Liver (tissue), 8 donors: ENCODE measurements at regions not wholly inside any gene's neighbourhood (a gene's known extent, or its start where the extent isn't known, plus 50 kb on each side); places are given as distances from the start of the nearest gene placed in this dataset.

ENCODE experiments used
- DNase-seq: peaks from one replicate; pipeline ENCODE4 v3.0.0-alpha.2; 2017; ENCODE audit warnings: low spot score
- H3K27ac ChIP-seq, 2 donors: one replicate each; pipeline ENCODE4 v1.7.0; 2013; ENCODE audit warnings: inconsistent platforms in 2 of 2, low read length in 2 of 2, control low read depth in 1 of 2, low read depth in 1 of 2, mild to moderate bottlenecking in 1 of 2
- H3K27me3 ChIP-seq, 4 donors: one replicate each; pipeline versions ENCODE4 v1.6.1 to v1.7.0; 2013; ENCODE audit warnings: low read length in 3 of 4, inconsistent platforms in 1 of 4, mild to moderate bottlenecking in 1 of 4, moderate library complexity in 1 of 4; ENCODE audit not compliant: control insufficient read depth in 4 of 4, insufficient read depth in 4 of 4
- H3K36me3 ChIP-seq, 4 donors: one replicate each; pipeline versions ENCODE4 v1.6.1 to v1.7.0; 2013; ENCODE audit warnings: low read length in 3 of 4, mild to moderate bottlenecking in 3 of 4, low read depth in 1 of 4, moderate library complexity in 1 of 4; ENCODE audit not compliant: control insufficient read depth in 4 of 4, insufficient read depth in 3 of 4
- H3K4me1 ChIP-seq, 4 donors: one replicate each; pipeline versions ENCODE4 v1.6.1 to v1.7.0; 2013; ENCODE audit warnings: low read length in 3 of 4, mild to moderate bottlenecking in 3 of 4, moderate library complexity in 1 of 4; ENCODE audit not compliant: control insufficient read depth in 4 of 4, insufficient read depth in 4 of 4
- H3K4me3 ChIP-seq, 3 donors: one replicate each; pipeline versions ENCODE4 v1.6.1 to v1.7.0; 2013; ENCODE audit warnings: low read length in 3 of 3, control low read depth in 1 of 3, low read depth in 1 of 3, mild to moderate bottlenecking in 1 of 3
- H3K9ac ChIP-seq, 2 donors: one replicate each; pipeline ENCODE4 v1.7.0; 2013; ENCODE audit warnings: low read length in 2 of 2, mild to moderate bottlenecking in 2 of 2, moderate library complexity in 2 of 2, control low read depth in 1 of 2, low read depth in 1 of 2
- H3K9me3 ChIP-seq, 4 donors: one replicate each; pipeline versions ENCODE4 v1.6.1 to v1.7.0; 2013; ENCODE audit warnings: low read length in 3 of 4; ENCODE audit not compliant: control insufficient read depth in 4 of 4
- FOXA1 ChIP-seq: IDR thresholded peaks from 2 replicates; pipeline ENCODE4 v1.6.1; 2016; ENCODE audit warnings: antibody characterized with exemption
- FOXA2 ChIP-seq: IDR thresholded peaks from 2 replicates; pipeline ENCODE4 v1.6.1; 2016; ENCODE audit warnings: antibody characterized with exemption
- GABPA ChIP-seq, 2 donors: IDR thresholded peaks in 1 of 2; conservative IDR thresholded peaks in 1 of 2; 2 replicates each; pipeline ENCODE4 v1.6.1; 2016; ENCODE audit warnings: antibody characterized with exemption in 2 of 2, mild to moderate bottlenecking in 1 of 2, moderate library complexity in 1 of 2
- HNF4A ChIP-seq, 2 donors: conservative IDR thresholded peaks; 2 replicates each; pipeline ENCODE4 v1.6.1; 2016; ENCODE audit warnings: antibody characterized with exemption in 2 of 2, mild to moderate bottlenecking in 2 of 2
- RXRA ChIP-seq, 2 donors: IDR thresholded peaks; 2 replicates each; pipeline ENCODE4 v1.6.1; 2017 to 2018; ENCODE audit warnings: antibody characterized with exemption in 2 of 2, mild to moderate bottlenecking in 1 of 2
- SP1 ChIP-seq: IDR thresholded peaks from 2 replicates; pipeline ENCODE4 v1.6.1; 2018; ENCODE audit warnings: antibody characterized with exemption, mild to moderate bottlenecking
- TAF1 ChIP-seq: conservative IDR thresholded peaks from 2 replicates; pipeline ENCODE4 v1.6.1; 2016; ENCODE audit warnings: antibody characterized with exemption, mild to moderate bottlenecking
- WGBS: extraction: QIAGEN DNeasy Blood & Tissue Kit; methylation state at CpG from one replicate; pipeline ENCODE4 v1.1.7; 2013; 5-methylcytosine and 5-hydroxymethylcytosine counted together
- TF ChIP-seq, protein P1 (sequence below): IDR thresholded peaks from 2 replicates; pipeline ENCODE4 v1.6.1; 2016; ENCODE audit warnings: antibody characterized with exemption, mild to moderate bottlenecking
- TF ChIP-seq, protein P2 (sequence below): fragments of 150-350 bp; IDR thresholded peaks from 2 replicates; pipeline ENCODE4 v1.5.1; 2017; ENCODE audit warnings: improper control_type of control experiment, low read depth, low read length; ENCODE audit not compliant: missing input control
- TF ChIP-seq, protein P3 (sequence below): IDR thresholded peaks from 2 replicates; pipeline ENCODE4 v1.6.1; 2016; ENCODE audit warnings: antibody characterized with exemption
- TF ChIP-seq, protein P4 (sequence below): IDR thresholded peaks from 2 replicates; pipeline ENCODE4 v1.6.1; 2016; ENCODE audit warnings: antibody characterized with exemption
- TF ChIP-seq, protein P5 (sequence below): IDR thresholded peaks from 2 replicates; pipeline ENCODE4 v1.6.1; 2016; ENCODE audit warnings: antibody characterized with exemption
- donor health status: healthy.
- donor health status: healthy.
- donor health status: healthy.
- donor health status: healthy.
- donor health status: healthy.

DNA sequence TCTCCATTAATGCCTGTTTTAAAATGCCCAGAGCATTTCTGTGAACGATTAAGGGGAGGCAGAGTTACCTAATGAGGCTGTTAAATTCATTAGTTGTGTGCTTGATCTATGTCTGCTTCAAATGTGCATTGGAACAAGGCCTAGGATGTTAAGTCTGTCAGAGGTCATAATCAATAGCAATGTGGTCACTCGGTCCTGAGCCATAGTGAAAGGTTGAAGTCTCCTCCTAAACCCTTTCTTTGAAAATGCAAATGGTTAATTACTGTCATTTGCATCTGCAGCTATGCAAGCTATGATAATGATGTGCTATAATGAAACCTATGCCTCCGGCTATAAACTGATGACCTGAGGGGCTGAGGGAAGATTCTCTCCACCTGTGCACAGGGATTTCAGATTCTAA lies 114.2 kb upstream of the NR5A2 start:
- H3K4me3 ChIP-seq = no peak overlapping the region
- H3K4me1 ChIP-seq = peaks cover 0 to 5% (median 0%) of the 10 kb centered on the region in 4 donors
- H3K9ac ChIP-seq = no peak overlapping the region
- no peaks in the 10 kb centered on the region for H3K9me3 ChIP-seq
- no peaks in the 10 kb centered on the region for H3K27me3 ChIP-seq
- DNase-seq = no peak
- TF ChIP-seq SP1 (no peak), FOXA1 (no peak), RXRA (IDR thresholded peaks at IDR 0.05) (no peak), TAF1 (no peak)
- TF ChIP-seq, protein P1, sequence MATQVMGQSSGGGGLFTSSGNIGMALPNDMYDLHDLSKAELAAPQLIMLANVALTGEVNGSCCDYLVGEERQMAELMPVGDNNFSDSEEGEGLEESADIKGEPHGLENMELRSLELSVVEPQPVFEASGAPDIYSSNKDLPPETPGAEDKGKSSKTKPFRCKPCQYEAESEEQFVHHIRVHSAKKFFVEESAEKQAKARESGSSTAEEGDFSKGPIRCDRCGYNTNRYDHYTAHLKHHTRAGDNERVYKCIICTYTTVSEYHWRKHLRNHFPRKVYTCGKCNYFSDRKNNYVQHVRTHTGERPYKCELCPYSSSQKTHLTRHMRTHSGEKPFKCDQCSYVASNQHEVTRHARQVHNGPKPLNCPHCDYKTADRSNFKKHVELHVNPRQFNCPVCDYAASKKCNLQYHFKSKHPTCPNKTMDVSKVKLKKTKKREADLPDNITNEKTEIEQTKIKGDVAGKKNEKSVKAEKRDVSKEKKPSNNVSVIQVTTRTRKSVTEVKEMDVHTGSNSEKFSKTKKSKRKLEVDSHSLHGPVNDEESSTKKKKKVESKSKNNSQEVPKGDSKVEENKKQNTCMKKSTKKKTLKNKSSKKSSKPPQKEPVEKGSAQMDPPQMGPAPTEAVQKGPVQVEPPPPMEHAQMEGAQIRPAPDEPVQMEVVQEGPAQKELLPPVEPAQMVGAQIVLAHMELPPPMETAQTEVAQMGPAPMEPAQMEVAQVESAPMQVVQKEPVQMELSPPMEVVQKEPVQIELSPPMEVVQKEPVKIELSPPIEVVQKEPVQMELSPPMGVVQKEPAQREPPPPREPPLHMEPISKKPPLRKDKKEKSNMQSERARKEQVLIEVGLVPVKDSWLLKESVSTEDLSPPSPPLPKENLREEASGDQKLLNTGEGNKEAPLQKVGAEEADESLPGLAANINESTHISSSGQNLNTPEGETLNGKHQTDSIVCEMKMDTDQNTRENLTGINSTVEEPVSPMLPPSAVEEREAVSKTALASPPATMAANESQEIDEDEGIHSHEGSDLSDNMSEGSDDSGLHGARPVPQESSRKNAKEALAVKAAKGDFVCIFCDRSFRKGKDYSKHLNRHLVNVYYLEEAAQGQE = no peak
- TF ChIP-seq, protein P2, sequence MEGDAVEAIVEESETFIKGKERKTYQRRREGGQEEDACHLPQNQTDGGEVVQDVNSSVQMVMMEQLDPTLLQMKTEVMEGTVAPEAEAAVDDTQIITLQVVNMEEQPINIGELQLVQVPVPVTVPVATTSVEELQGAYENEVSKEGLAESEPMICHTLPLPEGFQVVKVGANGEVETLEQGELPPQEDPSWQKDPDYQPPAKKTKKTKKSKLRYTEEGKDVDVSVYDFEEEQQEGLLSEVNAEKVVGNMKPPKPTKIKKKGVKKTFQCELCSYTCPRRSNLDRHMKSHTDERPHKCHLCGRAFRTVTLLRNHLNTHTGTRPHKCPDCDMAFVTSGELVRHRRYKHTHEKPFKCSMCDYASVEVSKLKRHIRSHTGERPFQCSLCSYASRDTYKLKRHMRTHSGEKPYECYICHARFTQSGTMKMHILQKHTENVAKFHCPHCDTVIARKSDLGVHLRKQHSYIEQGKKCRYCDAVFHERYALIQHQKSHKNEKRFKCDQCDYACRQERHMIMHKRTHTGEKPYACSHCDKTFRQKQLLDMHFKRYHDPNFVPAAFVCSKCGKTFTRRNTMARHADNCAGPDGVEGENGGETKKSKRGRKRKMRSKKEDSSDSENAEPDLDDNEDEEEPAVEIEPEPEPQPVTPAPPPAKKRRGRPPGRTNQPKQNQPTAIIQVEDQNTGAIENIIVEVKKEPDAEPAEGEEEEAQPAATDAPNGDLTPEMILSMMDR = no peak
- H3K36me3 ChIP-seq = no peaks in the 10 kb centered on the region
- H3K27ac ChIP-seq = no peak overlapping the region
- 49% methylated on average over 3 of the region's 3 CpGs for WGBS

DNA sequence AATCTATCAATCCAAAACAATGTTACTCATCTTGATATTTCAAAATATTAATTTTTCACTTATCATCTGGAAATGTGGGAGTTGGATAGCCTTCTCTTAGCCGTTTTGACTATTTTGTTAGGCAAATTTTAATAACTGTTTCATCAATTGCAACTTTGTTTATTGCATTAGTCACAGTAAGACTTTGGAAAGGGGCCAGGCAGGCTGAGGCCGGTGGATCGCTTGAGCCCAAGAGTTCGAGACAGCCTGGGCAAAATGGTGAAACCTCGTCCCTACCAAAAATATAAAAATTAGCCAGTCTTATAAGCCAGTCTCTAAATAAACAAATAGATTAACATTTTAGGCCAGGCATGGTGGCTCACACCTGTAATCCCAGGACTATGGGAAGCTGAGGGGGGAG lies 113.0 kb upstream of the NR5A2 start:
- H3K9me3 ChIP-seq = no peaks in the 10 kb centered on the region
- no peak overlapping the region for H3K4me3 ChIP-seq
- WGBS = 92% methylated on average over 5 of the region's 5 CpGs
- no peak for DNase-seq
- H3K27ac ChIP-seq = no peak overlapping the region
- TF ChIP-seq FOXA1 = no peak
- no peak for TF ChIP-seq FOXA2
- TF ChIP-seq HNF4A (conservative IDR thresholded peaks at IDR 0.05) = no peak
- TF ChIP-seq, protein P3, sequence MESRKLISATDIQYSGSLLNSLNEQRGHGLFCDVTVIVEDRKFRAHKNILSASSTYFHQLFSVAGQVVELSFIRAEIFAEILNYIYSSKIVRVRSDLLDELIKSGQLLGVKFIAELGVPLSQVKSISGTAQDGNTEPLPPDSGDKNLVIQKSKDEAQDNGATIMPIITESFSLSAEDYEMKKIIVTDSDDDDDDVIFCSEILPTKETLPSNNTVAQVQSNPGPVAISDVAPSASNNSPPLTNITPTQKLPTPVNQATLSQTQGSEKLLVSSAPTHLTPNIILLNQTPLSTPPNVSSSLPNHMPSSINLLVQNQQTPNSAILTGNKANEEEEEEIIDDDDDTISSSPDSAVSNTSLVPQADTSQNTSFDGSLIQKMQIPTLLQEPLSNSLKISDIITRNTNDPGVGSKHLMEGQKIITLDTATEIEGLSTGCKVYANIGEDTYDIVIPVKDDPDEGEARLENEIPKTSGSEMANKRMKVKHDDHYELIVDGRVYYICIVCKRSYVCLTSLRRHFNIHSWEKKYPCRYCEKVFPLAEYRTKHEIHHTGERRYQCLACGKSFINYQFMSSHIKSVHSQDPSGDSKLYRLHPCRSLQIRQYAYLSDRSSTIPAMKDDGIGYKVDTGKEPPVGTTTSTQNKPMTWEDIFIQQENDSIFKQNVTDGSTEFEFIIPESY = no peak
- TF ChIP-seq GABPA (IDR thresholded peaks at IDR 0.05 in 1 of 2, conservative IDR thresholded peaks at IDR 0.05 in 1 of 2) = no peak
- no peak for TF ChIP-seq TAF1
- TF ChIP-seq, protein P4, sequence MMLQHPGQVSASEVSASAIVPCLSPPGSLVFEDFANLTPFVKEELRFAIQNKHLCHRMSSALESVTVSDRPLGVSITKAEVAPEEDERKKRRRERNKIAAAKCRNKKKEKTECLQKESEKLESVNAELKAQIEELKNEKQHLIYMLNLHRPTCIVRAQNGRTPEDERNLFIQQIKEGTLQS = no peak
- TF ChIP-seq, protein P5, sequence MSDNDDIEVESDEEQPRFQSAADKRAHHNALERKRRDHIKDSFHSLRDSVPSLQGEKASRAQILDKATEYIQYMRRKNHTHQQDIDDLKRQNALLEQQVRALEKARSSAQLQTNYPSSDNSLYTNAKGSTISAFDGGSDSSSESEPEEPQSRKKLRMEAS = no peak
- H3K4me1 ChIP-seq = peaks cover 0 to 5% (median 0%) of the 10 kb centered on the region in 4 donors
- no peaks in the 10 kb centered on the region for H3K27me3 ChIP-seq
- no peak overlapping the region for H3K9ac ChIP-seq
- H3K36me3 ChIP-seq = no peaks in the 10 kb centered on the region
